Skeletal muscle satellite cell (primary cell): ENCODE measurements at regions not wholly inside any gene's neighbourhood (a gene's known extent, or its start where the extent isn't known, plus 50 kb on each side); places are given as distances from the start of the nearest gene placed in this dataset.
A peak's percentile ranks its signal among the peaks of the same experiment; 100 is the strongest.

ENCODE experiments used
- H3K27me3 ChIP-seq: 2 replicates; pipeline ENCODE4 v1.7.0; 2013; ENCODE audit warnings: low read length; ENCODE audit not compliant: control insufficient read depth, insufficient read depth
- H3K36me3 ChIP-seq: 2 replicates; pipeline ENCODE4 v1.7.0; 2013; ENCODE audit warnings: mild to moderate bottlenecking, control low read depth, low read length; ENCODE audit not compliant: insufficient read depth
- H3K4me1 ChIP-seq: 2 replicates; pipeline ENCODE4 v1.7.0; 2013; ENCODE audit warnings: low read length; ENCODE audit not compliant: control insufficient read depth, insufficient read depth
- H3K4me2 ChIP-seq: 2 replicates; pipeline ENCODE4 v1.7.0; 2013; ENCODE audit warnings: mild to moderate bottlenecking, low read length
- H3K4me3 ChIP-seq: 2 replicates; pipeline ENCODE4 v1.7.0; 2013; ENCODE audit warnings: low read length
- H3K9ac ChIP-seq: 2 replicates; pipeline ENCODE4 v1.7.0; 2013; ENCODE audit warnings: mild to moderate bottlenecking, low read depth, low read length, moderate library complexity
- H3K9me3 ChIP-seq: replicated peaks from 2 replicates; pipeline ENCODE4 v1.7.0; 2013; ENCODE audit warnings: mild to moderate bottlenecking, control low read depth, low read length

- Histone ChIP-seq H3K27me3 (peaks cover 13% of the 10 kb centered on the region), H3K4me2 (no peak overlapping the region), H3K9me3 (no peaks in the 10 kb centered on the region), H3K36me3 (no peaks in the 10 kb centered on the region), H3K4me1 (no peaks in the 10 kb centered on the region), H3K9ac (no peak overlapping the region), H3K4me3 (no peak overlapping the region)
Measured at GRCh38 chr6:159106627-159107241, 61.9 kb upstream of the TAGAP start.

- H3K4me1 ChIP-seq: no peaks in the 10 kb centered on the region
- H3K27me3 ChIP-seq: peaks cover 17% of the 10 kb centered on the region
- H3K9me3 ChIP-seq: no peaks in the 10 kb centered on the region
- H3K9ac ChIP-seq: no peak overlapping the region
- no peak overlapping the region for H3K4me3 ChIP-seq
- H3K36me3 ChIP-seq: no peaks in the 10 kb centered on the region
- no peak overlapping the region for H3K4me2 ChIP-seq
Measured at GRCh38 chr6:159105716-159106115, 60.9 kb upstream of the TAGAP start.

DNA sequence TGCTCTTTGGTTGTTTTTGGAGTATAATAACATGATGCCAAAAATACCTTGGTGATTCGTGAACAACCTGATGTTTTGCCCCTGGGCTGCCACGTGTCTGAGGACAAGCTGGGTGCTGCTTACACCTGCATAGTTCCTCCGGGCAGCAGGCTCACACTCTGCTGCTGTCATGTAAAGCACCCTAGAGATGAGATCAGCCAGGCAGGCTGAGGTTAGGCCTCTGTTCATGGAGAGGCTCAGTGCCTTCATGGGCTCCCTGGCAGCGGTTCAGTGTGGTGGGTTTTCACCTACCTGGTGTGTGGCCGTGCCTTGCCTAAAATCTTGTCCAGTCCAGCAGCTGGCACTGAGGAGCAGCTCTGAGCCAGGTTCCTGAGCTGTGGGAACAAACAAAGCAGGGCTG, 60.1 kb upstream of the TAGAP start:
- peaks cover 17% of the 10 kb centered on the region for H3K27me3 ChIP-seq
- no peaks in the 10 kb centered on the region for H3K36me3 ChIP-seq
- no peaks in the 10 kb centered on the region for H3K9me3 ChIP-seq
- no peak overlapping the region for H3K4me3 ChIP-seq
- no peak overlapping the region for H3K4me2 ChIP-seq
- no peak overlapping the region for H3K9ac ChIP-seq
- H3K4me1 ChIP-seq: no peaks in the 10 kb centered on the region

DNA sequence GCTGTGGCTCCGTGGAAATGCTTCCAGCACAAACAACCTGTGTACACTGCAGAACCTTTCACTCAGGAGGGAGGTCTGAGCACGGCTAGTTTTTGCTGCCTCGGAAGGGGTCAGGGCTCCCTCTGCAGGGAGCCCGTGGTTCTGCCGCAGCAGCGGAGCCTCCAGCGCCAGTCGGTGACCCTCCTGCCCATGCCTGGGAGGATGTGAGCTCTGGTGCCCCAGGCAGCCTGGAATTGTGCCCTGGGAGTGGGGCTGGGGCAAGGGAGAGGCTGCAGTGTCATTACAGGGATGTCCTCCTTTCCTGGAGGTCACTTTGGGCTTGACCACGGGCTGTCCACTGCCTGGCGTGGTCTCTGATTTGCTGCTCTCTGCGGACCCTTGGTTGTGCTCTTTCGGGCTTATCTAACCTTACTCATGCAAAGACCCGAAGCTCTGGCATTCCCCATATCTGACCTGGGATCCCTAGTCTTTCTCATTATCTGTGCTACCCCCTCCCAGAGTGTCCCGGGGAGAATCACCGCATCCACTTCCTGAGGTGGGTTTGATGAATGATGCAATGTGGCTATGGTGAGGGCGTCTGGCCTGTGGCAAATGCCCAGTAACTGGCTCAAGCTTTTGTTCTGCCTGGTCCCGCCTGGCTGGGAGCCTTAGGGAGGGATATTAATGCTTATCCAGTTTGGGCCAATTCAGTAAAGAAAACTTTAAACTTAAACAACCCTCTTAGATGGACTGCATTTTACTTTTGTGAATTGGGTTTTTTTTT, 59.6 kb upstream of the TAGAP start:
- no peaks in the 10 kb centered on the region for H3K4me1 ChIP-seq
- H3K27me3 ChIP-seq: peaks cover 17% of the 10 kb centered on the region
- no peaks in the 10 kb centered on the region for H3K9me3 ChIP-seq
- H3K4me3 ChIP-seq: no peak overlapping the region
- no peaks in the 10 kb centered on the region for H3K36me3 ChIP-seq
- H3K9ac ChIP-seq: no peak overlapping the region
- peak overlapping the region; percentile 4 for H3K4me2 ChIP-seq

- H3K9ac ChIP-seq: no peak overlapping the region
Measured at GRCh38 chr6:159103396-159104162, 58.8 kb upstream of the TAGAP start.

DNA sequence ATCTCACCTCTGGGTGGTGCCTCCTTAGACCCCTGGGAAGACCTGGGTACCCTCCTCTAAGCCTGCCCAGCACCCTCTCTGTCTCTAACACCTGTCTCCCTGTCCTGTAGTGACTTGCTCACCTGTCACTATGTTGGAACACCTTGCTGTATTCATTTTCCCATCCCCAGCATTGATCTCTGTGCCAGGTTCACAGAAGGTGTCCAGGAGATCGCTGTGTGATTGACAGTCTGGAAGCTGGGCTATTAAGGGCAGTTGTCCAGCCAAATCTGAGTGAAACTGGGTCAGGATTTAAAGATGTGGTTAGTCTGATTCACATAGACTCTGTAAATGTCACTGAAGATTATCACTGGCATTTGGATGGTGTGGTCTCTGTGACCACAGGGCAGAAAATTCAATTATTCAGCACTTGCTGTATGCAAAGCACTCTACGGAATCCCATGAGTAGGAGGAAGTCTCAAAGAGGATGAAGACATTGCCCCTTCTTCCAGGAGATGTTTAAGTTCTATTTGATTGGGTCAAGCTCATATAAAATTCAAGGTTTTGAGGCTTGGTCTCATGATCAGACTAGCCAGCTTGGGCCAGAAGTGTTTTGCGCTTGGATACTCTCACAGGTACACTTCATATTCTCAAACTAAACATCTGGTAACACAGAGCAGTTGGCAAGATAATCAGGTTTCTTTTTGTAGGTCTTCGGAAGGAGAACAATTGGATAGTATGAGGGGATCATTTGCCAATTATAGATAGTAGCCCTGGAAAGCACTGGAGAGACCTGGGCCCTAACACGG, 57.8 kb upstream of the TAGAP start:
- Histone ChIP-seq H3K9ac (no peak overlapping the region), H3K4me3 (no peak overlapping the region), H3K36me3 (no peaks in the 10 kb centered on the region), H3K4me1 (no peaks in the 10 kb centered on the region), H3K27me3 (peaks cover 17% of the 10 kb centered on the region), H3K4me2 (no peak overlapping the region), H3K9me3 (no peaks in the 10 kb centered on the region)

More at GRCh38 chr6:159103396-159104162, 58.8 kb upstream of the TAGAP start:
- Histone ChIP-seq H3K4me2 (peak overlapping the region; percentile 4), H3K4me1 (no peaks in the 10 kb centered on the region), H3K36me3 (no peaks in the 10 kb centered on the region), H3K4me3 (no peak overlapping the region), H3K27me3 (peaks cover 17% of the 10 kb centered on the region), H3K9me3 (no peaks in the 10 kb centered on the region)

- Histone ChIP-seq H3K27me3 (peaks cover 17% of the 10 kb centered on the region), H3K4me2 (no peak overlapping the region), H3K4me3 (no peak overlapping the region), H3K9me3 (no peaks in the 10 kb centered on the region), H3K9ac (no peak overlapping the region), H3K4me1 (no peaks in the 10 kb centered on the region), H3K36me3 (no peaks in the 10 kb centered on the region)
Measured at GRCh38 chr6:159101656-159102055, 56.9 kb upstream of the TAGAP start.

DNA sequence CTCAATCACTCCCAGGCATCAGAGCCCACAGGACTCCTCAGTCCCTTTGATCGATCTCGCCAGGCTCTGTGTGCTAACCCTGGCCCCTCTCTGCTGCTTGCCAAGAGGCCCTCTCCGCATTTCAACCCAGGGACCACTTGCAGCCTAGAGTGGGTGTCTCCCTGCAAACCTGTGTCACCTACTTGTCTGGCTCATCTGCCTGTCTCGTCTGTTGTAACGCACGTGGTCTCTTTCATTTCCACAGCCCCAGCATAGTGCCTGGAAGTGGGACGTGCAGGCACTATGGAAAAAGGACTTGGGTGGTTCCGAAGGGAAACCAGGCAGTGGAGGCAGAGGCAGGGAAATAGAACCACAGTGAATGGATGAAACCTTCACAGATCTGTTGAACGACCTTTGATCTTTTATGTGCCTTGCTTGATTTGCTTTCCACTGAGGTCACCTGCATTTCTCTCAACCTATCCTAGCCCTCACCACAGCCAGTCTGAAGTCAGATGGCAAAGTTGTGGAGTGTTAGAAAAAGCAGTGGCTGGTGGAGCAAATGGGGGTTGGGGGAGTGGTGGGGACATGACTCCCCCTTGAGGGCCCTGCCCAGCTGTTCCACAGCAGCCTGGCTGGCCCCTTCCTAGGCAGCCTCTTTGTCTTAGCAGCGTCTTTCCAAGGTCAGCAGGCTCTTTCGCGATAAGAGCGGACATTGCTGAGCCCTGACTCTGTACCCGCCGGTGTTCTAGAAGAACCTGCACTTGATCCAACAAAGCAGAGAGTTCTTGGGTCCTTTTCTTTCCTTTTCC, 55.8 kb upstream of the TAGAP start:
- no peak overlapping the region for H3K9ac ChIP-seq
- peaks cover 17% of the 10 kb centered on the region for H3K27me3 ChIP-seq
- peaks cover 3% of the 10 kb centered on the region for H3K4me1 ChIP-seq

DNA sequence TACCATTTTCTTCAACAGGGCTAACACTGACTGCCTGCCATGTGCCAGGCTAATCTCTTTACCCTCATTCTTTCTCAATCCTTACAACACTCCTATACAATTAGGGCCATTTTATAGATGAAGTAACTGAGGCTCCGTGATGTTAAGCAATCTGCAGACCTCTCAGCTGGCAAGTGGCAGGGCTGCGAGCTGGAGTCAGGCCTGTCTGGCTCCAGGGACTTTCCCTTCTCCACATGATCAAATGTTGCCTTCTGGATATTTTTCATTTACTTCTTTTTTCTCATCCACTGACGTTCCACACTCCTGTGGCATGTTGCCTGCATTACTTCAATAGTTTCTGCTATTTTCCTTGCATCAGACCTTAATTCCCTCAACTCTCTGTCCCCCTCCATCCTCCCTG, 55.2 kb upstream of the TAGAP start:
- Histone ChIP-seq H3K27me3 (peaks cover 17% of the 10 kb centered on the region), H3K9ac (no peak overlapping the region), H3K4me3 (no peak overlapping the region), H3K36me3 (no peaks in the 10 kb centered on the region), H3K4me1 (peaks cover 3% of the 10 kb centered on the region), H3K4me2 (no peak overlapping the region), H3K9me3 (no peaks in the 10 kb centered on the region)

More for the DNA sequence above, 55.8 kb upstream of the TAGAP start:
- Histone ChIP-seq H3K36me3 (no peaks in the 10 kb centered on the region), H3K9me3 (no peaks in the 10 kb centered on the region), H3K4me3 (no peak overlapping the region), H3K4me2 (no peak overlapping the region)

DNA sequence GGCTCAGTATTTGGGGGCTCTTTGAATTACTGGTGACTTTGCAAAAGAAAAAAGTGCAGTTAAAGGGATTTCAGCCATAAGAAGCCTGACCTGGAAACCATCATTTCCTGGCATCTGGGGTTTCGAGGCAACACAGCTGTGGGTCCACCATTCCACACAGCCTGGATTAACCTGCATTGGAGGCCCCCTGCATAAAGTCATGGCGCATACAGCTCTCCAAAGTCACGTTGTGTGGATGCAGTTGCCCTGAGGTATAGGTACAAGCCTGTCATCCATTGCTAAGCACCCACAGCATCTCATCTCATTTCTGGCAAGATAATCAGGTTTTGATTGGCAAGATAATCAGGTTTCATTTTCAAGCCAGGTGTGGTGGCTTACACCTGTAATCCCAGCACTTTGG, 54.5 kb upstream of the TAGAP start:
- H3K36me3 ChIP-seq: no peaks in the 10 kb centered on the region
- peaks cover 3% of the 10 kb centered on the region for H3K4me1 ChIP-seq
- peaks cover 14% of the 10 kb centered on the region for H3K27me3 ChIP-seq
- no peak overlapping the region for H3K4me3 ChIP-seq
- no peaks in the 10 kb centered on the region for H3K9me3 ChIP-seq
- no peak overlapping the region for H3K9ac ChIP-seq
- H3K4me2 ChIP-seq: no peak overlapping the region
